GM12878 (cell line): ENCODE measurements at regions not wholly inside any gene's neighbourhood (a gene's known extent, or its start where the extent isn't known, plus 50 kb on each side); places are given as distances from the start of the nearest gene placed in this dataset.

Source experiments
- ATAC-seq: fragments of 200-7000 bp; cut with Tn5 transposase; 3 replicates; pipeline ENCODE4 v1.9.1; 2020; ENCODE audit warnings: mild to moderate bottlenecking, moderate library complexity
- BruUV-seq: library from RNA; stranded (reverse); fragments of 400-500 nt; replicated peaks from 2 replicates; lab custom pipeline; 2021; lab: Mats Ljungman, UMichigan
- CTCF ChIA-PET: fragments of 300-600 bp; sonication (Branson Sonifier 250); formaldehyde crosslinking; extraction: SDS; loops from one replicate; lab custom pipeline; 2021; ENCODE audit warnings: inconsistent platforms; lab: Yijun Ruan, JAX
- POLR2A ChIA-PET: fragments of 350-600 bp; formaldehyde crosslinking; extraction: SDS; loops from one replicate; lab custom pipeline; 2021; ENCODE audit warnings: inconsistent platforms; lab: Charles Lee
- RAD21 ChIA-PET: fragments of 300-600 bp; sonication (Branson Sonifier 250); formaldehyde crosslinking; loops from one replicate; lab custom pipeline; 2023; ENCODE audit warnings: antibody characterized with exemption; ENCODE audit not compliant: unreplicated experiment; lab: Charles Lee
- SMC1A ChIA-PET: fragments of 300-600 bp; sonication (Branson Sonifier 250); formaldehyde crosslinking; loops from one replicate; lab custom pipeline; 2023; ENCODE audit not compliant: unreplicated experiment, uncharacterized antibody; lab: Charles Lee
- DNase-seq: peaks from one replicate; pipeline ENCODE4 v3.0.0-alpha.2; 2011; ENCODE audit warnings: low read depth, low spot score
- FAIRE-seq: peaks from 3 replicates; lab custom pipeline; 2011; peaks lifted over from hg19 to GRCh38; lab: Jason Lieb, UNC
- H2AFZ ChIP-seq: 2 replicates; pipeline ENCODE4 v1.6.0; 2011; ENCODE audit warnings: low read depth, low read length, control low read depth; ENCODE audit not compliant: control insufficient read depth
- H3K27ac ChIP-seq: 2 replicates; pipeline ENCODE4 v1.5.1; 2011; ENCODE audit warnings: control low read depth; ENCODE audit not compliant: control insufficient read depth, insufficient read depth
- H3K27me3 ChIP-seq, 2 experiments: replicated peaks in 1 of 2; 2 replicates each; pipeline versions ENCODE4 v1.6.0 to v1.6.1; 2011; ENCODE audit warnings: low read length in 1 of 2; ENCODE audit not compliant: control insufficient read depth in 2 of 2, insufficient read depth in 2 of 2
- H3K36me3 ChIP-seq, 2 experiments: 2 replicates each; pipeline ENCODE4 v1.5.1; 2011; ENCODE audit warnings: low read length in 1 of 2; ENCODE audit not compliant: control insufficient read depth in 2 of 2, insufficient read depth in 2 of 2
- H3K4me1 ChIP-seq: 2 replicates; pipeline ENCODE4 v1.6.1; 2011; ENCODE audit warnings: mild to moderate bottlenecking, low read length, moderate library complexity, mixed read lengths; ENCODE audit not compliant: control insufficient read depth, insufficient read depth
- H3K4me2 ChIP-seq: 2 replicates; pipeline ENCODE4 v1.6.0; 2011; ENCODE audit warnings: control low read depth; ENCODE audit not compliant: control insufficient read depth, insufficient read depth
- H3K4me3 ChIP-seq: fragments of 200-600 bp; sonication (generic); 2 replicates; pipeline ENCODE4 v1.5.1; 2016
- H3K79me2 ChIP-seq: 2 replicates; pipeline ENCODE4 v1.6.0; 2011; ENCODE audit warnings: low read length; ENCODE audit not compliant: control insufficient read depth, insufficient read depth
- H3K9ac ChIP-seq: 2 replicates; pipeline ENCODE4 v1.8.0; 2011; ENCODE audit warnings: low read length, control low read depth, mixed read lengths; ENCODE audit not compliant: control insufficient read depth, insufficient read depth
- H3K9me3 ChIP-seq: replicated peaks from 3 replicates; pipeline ENCODE4 v1.5.1; 2011; ENCODE audit warnings: mild to moderate bottlenecking, low read length; ENCODE audit not compliant: control insufficient read depth, insufficient read depth
- H4K20me1 ChIP-seq: 2 replicates; pipeline ENCODE4 v1.6.0; 2011; ENCODE audit not compliant: control insufficient read depth, insufficient read depth
- ASH2L ChIP-seq: fragments of 300-600, 200-600 bp; sonication (generic); IDR thresholded peaks from 2 replicates; pipeline ENCODE4 v1.6.1; 2017; ENCODE audit warnings: low read depth, mild to moderate bottlenecking, borderline replicate concordance
- BCLAF1 ChIP-seq: fragments of 450-650 bp; IDR thresholded peaks from 2 replicates; pipeline ENCODE4 v1.6.1; 2017; ENCODE audit warnings: antibody characterized with exemption, mild to moderate bottlenecking, moderate library complexity
- BMI1 ChIP-seq: fragments of 450-650 bp; IDR thresholded peaks from 2 replicates; pipeline ENCODE4 v1.6.1; 2016; ENCODE audit warnings: mild to moderate bottlenecking, moderate library complexity, borderline replicate concordance
- CBX3 ChIP-seq: fragments of 200-600 bp; sonication (generic); IDR thresholded peaks from 2 replicates; pipeline ENCODE4 v1.6.1; 2016; ENCODE audit warnings: low read depth, borderline replicate concordance
- DPF2 ChIP-seq: fragments of 450-650 bp; IDR thresholded peaks from 2 replicates; pipeline ENCODE4 v1.6.1; 2017; ENCODE audit warnings: mild to moderate bottlenecking
- ESRRA ChIP-seq: IDR thresholded peaks from 2 replicates; pipeline ENCODE4 v1.6.1; 2012; ENCODE audit warnings: mild to moderate bottlenecking, low read length, improper control_type of control experiment
- HDAC6 ChIP-seq: fragments of 200-600 bp; sonication (generic); IDR thresholded peaks from one replicate; pipeline ENCODE4 v1.8.0; 2017; ENCODE audit warnings: antibody characterized with exemption; ENCODE audit not compliant: unreplicated experiment
- HSF1 ChIP-seq: fragments of 150-350 bp; IDR thresholded peaks from 2 replicates; pipeline ENCODE4 v1.6.1; 2014; ENCODE audit warnings: mild to moderate bottlenecking, low read depth, low read length
- IKZF2 ChIP-seq, 2 experiments: fragments of 450-650 bp; IDR thresholded peaks; 2 replicates each; pipeline ENCODE4 v1.6.1; 2017; ENCODE audit warnings: mild to moderate bottlenecking in 2 of 2, moderate library complexity in 2 of 2
- MEF2A ChIP-seq: IDR thresholded peaks from 2 replicates; pipeline ENCODE4 v1.6.1; 2011; ENCODE audit warnings: low read depth, mild to moderate bottlenecking, low read length, moderate library complexity; ENCODE audit not compliant: insufficient read depth
- PBX3 ChIP-seq: IDR thresholded peaks from 2 replicates; pipeline ENCODE4 v1.6.1; 2011; ENCODE audit warnings: mild to moderate bottlenecking, low read depth, low read length, moderate library complexity; ENCODE audit not compliant: insufficient replicate concordance
- TCF7 ChIP-seq: IDR thresholded peaks from 2 replicates; pipeline ENCODE4 v1.6.1; 2014; ENCODE audit warnings: antibody characterized with exemption, borderline replicate concordance
- ZNF687 ChIP-seq: fragments of 450-650 bp; IDR thresholded peaks from 2 replicates; pipeline ENCODE4 v1.6.1; 2017; ENCODE audit warnings: mild to moderate bottlenecking, moderate library complexity
- in situ Hi-C: fragments of 300-500 bp; cut with MboI; formaldehyde crosslinking; loops from 9 replicates; pipeline ENCODE4 v1.14.3; 2018; ENCODE audit warnings: mixed read lengths
- intact Hi-C: fragments of 100-400 bp; cut with micrococcal nuclease; formaldehyde crosslinking; loops from one replicate; pipeline ENCODE4 v1.14.2; 2022; ENCODE audit not compliant: unreplicated experiment

GRCh38 chr4:67054896-67055295, 490.4 kb downstream of the CENPC start:
- no peak for DNase-seq
- POLR2A ChIA-PET = no interaction called here
- BruUV-seq = no TSS peak

More at GRCh38 chr4:67054896-67055295, 490.4 kb downstream of the CENPC start:
- Histone ChIP-seq H4K20me1 (no peaks in the 10 kb centered on the region), H3K4me1 (no peaks in the 10 kb centered on the region), H2AFZ (no peak overlapping the region), H3K4me3 (no peak overlapping the region), H3K9me3 (no peaks in the 10 kb centered on the region), H3K9ac (no peak overlapping the region), H3K79me2 (no peaks in the 10 kb centered on the region), H3K4me2 (no peak overlapping the region), H3K27ac (no peak overlapping the region), H3K36me3 (no peaks in the 10 kb centered on the region), H3K27me3 (no peaks in the 10 kb centered on the region)
- in situ Hi-C loops = no loop called here
- intact Hi-C loops = no loop called here
- ChIA-PET SMC1A (no interaction called here), CTCF (no interaction called here), RAD21 (no interaction called here)
- TF ChIP-seq ASH2L (no peak), TCF7 (no peak), BMI1 (no peak), CBX3 (no peak), HDAC6 (no peak), PBX3 (no peak), BCLAF1 (no peak), HSF1 (no peak), ESRRA (no peak), DPF2 (no peak), IKZF2 (IDR thresholded peaks at IDR 0.05) (no peak), ZNF687 (no peak), MEF2A (no peak)
- ATAC-seq = no peak
- no peak for FAIRE-seq
